ENCODE measurements at regions not wholly inside any gene's neighbourhood (a gene's known extent, or its start where the extent isn't known, plus 50 kb on each side); places are given as distances from the start of the nearest gene placed in this dataset.
A peak's percentile ranks its signal among the peaks of the same experiment; 100 is the strongest.
"Not testable (repeated sequence)": the region's sequence is repeated elsewhere in the genome, so short reads cannot be mapped to it uniquely, and the experiment has no call there.

- no peak for DNase-seq
Observed at GRCh38 chr10:36030516-36030915, 388.4 kb upstream of the FZD8 start.

- peak; percentile 22 for DNase-seq
Observed at GRCh38 chr10:36026656-36027390, 384.7 kb upstream of the FZD8 start.

GRCh38 chr10:36026081-36026480, 384.0 kb upstream of the FZD8 start:
- DNase-seq, result peak; percentile 10

GRCh38 chr10:36023939-36024338, 381.8 kb upstream of the FZD8 start:
- peak; percentile 85 for DNase-seq

GRCh38 chr10:36021096-36021495, 379.0 kb upstream of the FZD8 start:
- no peak for DNase-seq

- no peak for DNase-seq
Observed at GRCh38 chr10:36019749-36020148, 377.7 kb upstream of the FZD8 start.

- DNase-seq, result no peak
Observed at GRCh38 chr10:36018996-36019395, 376.9 kb upstream of the FZD8 start.

GRCh38 chr10:36017137-36017536, 375.0 kb upstream of the FZD8 start:
- DNase-seq, result no peak

GRCh38 chr10:36007369-36007768, 365.3 kb upstream of the FZD8 start:
- no peak for DNase-seq

GRCh38 chr10:36003688-36004087, 361.6 kb upstream of the FZD8 start:
- no peak for DNase-seq

GRCh38 chr10:36003031-36003600, 361.0 kb upstream of the FZD8 start:
- DNase-seq, result no peak

GRCh38 chr10:36002445-36002844, 360.3 kb upstream of the FZD8 start:
- DNase-seq, result no peak

GRCh38 chr10:36000754-36001153, 358.7 kb upstream of the FZD8 start:
- not testable (repeated sequence) for DNase-seq

GRCh38 chr10:35998026-35998425, 355.9 kb upstream of the FZD8 start:
- no peak for DNase-seq

GRCh38 chr10:35995485-35995884, 353.4 kb upstream of the FZD8 start:
- no peak for DNase-seq

GRCh38 chr10:35993591-35994515, 351.8 kb upstream of the FZD8 start:
- no peak for DNase-seq

GRCh38 chr10:35992107-35992506, 350.0 kb upstream of the FZD8 start:
- DNase-seq, result no peak

- DNase-seq, result no peak
Observed at GRCh38 chr10:35986756-35987502, 344.8 kb upstream of the FZD8 start.

GRCh38 chr10:35979116-35979515, 337.0 kb upstream of the FZD8 start:
- no peak for DNase-seq

- not testable (repeated sequence) for DNase-seq
Observed at GRCh38 chr10:35973912-35974591, 332.0 kb upstream of the FZD8 start.

GRCh38 chr10:35972275-35972674, 330.2 kb upstream of the FZD8 start:
- no peak for DNase-seq

GRCh38 chr10:35971397-35971796, 329.3 kb upstream of the FZD8 start:
- DNase-seq, result no peak

Measured in fibroblast of skin of back (primary cell).